CD4-positive, alpha-beta T cell (primary cell): ENCODE measurements at regions not wholly inside any gene's neighbourhood (a gene's known extent, or its start where the extent isn't known, plus 50 kb on each side); places are given as distances from the start of the nearest gene placed in this dataset.

ENCODE experiments used
- ATAC-seq: fragments of 200-7000 bp; cut with Tn5 transposase; one replicate; pipeline ENCODE4 v1.10.0; 2022; ENCODE audit warnings: mild to moderate bottlenecking; ENCODE audit not compliant: poor library complexity
- CTCF ChIA-PET: fragments of 350-600 bp; sonication (Branson Sonifier 250); formaldehyde crosslinking; loops from one replicate; lab custom pipeline; 2021; ENCODE audit warnings: antibody characterized with exemption, inconsistent platforms; lab: Charles Lee
- POLR2A ChIA-PET: fragments of 350-600 bp; sonication (Branson Sonifier 250); formaldehyde crosslinking; loops from one replicate; lab custom pipeline; 2021; ENCODE audit warnings: antibody characterized with exemption, inconsistent platforms; lab: Charles Lee
- DNase-seq, 14 experiments: peaks; one replicate each; pipeline ENCODE4 v3.0.0-alpha.2; 2013 to 2020; ENCODE audit warnings: mixed read lengths in 2 of 14
- H3K27ac ChIP-seq, 2 donors: one replicate each; pipeline versions ENCODE4 v1.5.1 to v1.7.0; 2013; ENCODE audit warnings: low read length in 2 of 2, low read depth in 1 of 2, mild to moderate bottlenecking in 1 of 2
- H3K27me3 ChIP-seq, 2 experiments: 1 replicate in 1 of 2; 2 replicates in 1 of 2; pipeline versions ENCODE4 v1.6.1 to v1.7.0; 2013; ENCODE audit warnings: low read length in 2 of 2, control low read depth in 1 of 2, mild to moderate bottlenecking in 1 of 2, moderate library complexity in 1 of 2; ENCODE audit not compliant: insufficient read depth in 2 of 2, control insufficient read depth in 1 of 2
- H3K36me3 ChIP-seq: one replicate; pipeline ENCODE4 v1.6.1; 2013; ENCODE audit warnings: low read length, control low read depth; ENCODE audit not compliant: insufficient read depth
- H3K4me1 ChIP-seq: one replicate; pipeline ENCODE4 v1.6.1; 2013; ENCODE audit warnings: low read length, control low read depth; ENCODE audit not compliant: insufficient read depth
- H3K4me3 ChIP-seq: one replicate; pipeline ENCODE4 v1.5.1; 2013; ENCODE audit warnings: mild to moderate bottlenecking, low read length, moderate library complexity
- H3K9me3 ChIP-seq, 2 experiments: 1 replicate in 1 of 2; 2 replicates in 1 of 2; pipeline versions ENCODE4 v1.6.1 to v1.7.0; 2013; ENCODE audit warnings: low read length in 2 of 2, mild to moderate bottlenecking in 2 of 2, control low read depth in 1 of 2, moderate library complexity in 1 of 2; ENCODE audit not compliant: control insufficient read depth in 1 of 2, insufficient read depth in 1 of 2
- H3K27ac Mint-ChIP-seq: one replicate; pipeline ENCODE4 v1.8.0; 2020; ENCODE audit warnings: mixed read lengths
- H3K27me3 Mint-ChIP-seq: one replicate; pipeline ENCODE4 v1.8.0; 2021; ENCODE audit warnings: mixed read lengths
- H3K36me3 Mint-ChIP-seq: one replicate; pipeline ENCODE4 v1.8.0; 2021; ENCODE audit warnings: low read depth, mixed read lengths
- H3K4me1 Mint-ChIP-seq: one replicate; pipeline ENCODE4 v1.8.0; 2021; ENCODE audit warnings: low read depth, mixed read lengths
- H3K4me3 Mint-ChIP-seq: one replicate; pipeline ENCODE4 v1.8.0; 2020; ENCODE audit warnings: mild to moderate bottlenecking, mixed read lengths
- H3K9me3 Mint-ChIP-seq: one replicate; pipeline ENCODE4 v1.8.0; 2020; ENCODE audit warnings: mixed read lengths
- CTCF ChIP-seq: fragments of 200-600 bp; IDR thresholded peaks from one replicate; pipeline ENCODE4 v1.8.0; 2022; ENCODE audit warnings: antibody characterized with exemption, mild to moderate bottlenecking
- intact Hi-C, 2 experiments: fragments of 100-400 bp; cut with DNase I in 1 of 2; cut with micrococcal nuclease in 1 of 2; formaldehyde crosslinking; loops; one replicate each; pipeline versions ENCODE4 v1.15.1 to v1.9.0; 2023 to 2025; cut with DNase I, micrococcal nuclease

- no peak for DNase-seq
Observed at GRCh38 chr15:97045666-97046421, 715.3 kb downstream of the NR2F2 start.

GRCh38 chr15:97052513-97052912 lies 722.0 kb downstream of the NR2F2 start:
- peaks cover 0 to 5% of the 10 kb centered on the region in 2 experiments for H3K9me3 ChIP-seq
- ChIA-PET POLR2A (no interaction called here), CTCF (no interaction called here)
- H3K4me3 ChIP-seq: no peak overlapping the region
- Mint-ChIP-seq H3K27me3 (no peaks in the 10 kb centered on the region), H3K4me1 (no peaks in the 10 kb centered on the region), H3K9me3 (peaks cover 8% of the 10 kb centered on the region), H3K36me3 (no peaks in the 10 kb centered on the region), H3K4me3 (no peak overlapping the region), H3K27ac (no peak overlapping the region)
- no peak for TF ChIP-seq CTCF
- no peaks in the 10 kb centered on the region for H3K27me3 ChIP-seq
- ATAC-seq: no peak
- no peaks in the 10 kb centered on the region for H3K36me3 ChIP-seq
- intact Hi-C loops: no loop called here
- H3K4me1 ChIP-seq: no peaks in the 10 kb centered on the region
- H3K27ac ChIP-seq: no peak overlapping the region
- no peak for DNase-seq

More at GRCh38 chr15:97045666-97046421, 715.3 kb downstream of the NR2F2 start:
- Mint-ChIP-seq H3K4me1 (no peaks in the 10 kb centered on the region), H3K4me3 (no peak overlapping the region), H3K27ac (no peak overlapping the region), H3K9me3 (peaks cover 6% of the 10 kb centered on the region), H3K36me3 (no peaks in the 10 kb centered on the region), H3K27me3 (no peaks in the 10 kb centered on the region)
- POLR2A ChIA-PET: interaction anchor here (0.6 kb wide), 1 partner anchor 59 kb away, joined by 3 read pairs; no protein-coding TSS in a partner anchor
- no peaks in the 10 kb centered on the region for H3K4me1 ChIP-seq
- H3K4me3 ChIP-seq: no peak overlapping the region
- H3K36me3 ChIP-seq: no peaks in the 10 kb centered on the region
- CTCF ChIA-PET: interaction anchor here (1.8 kb wide), 1 partner anchor 10 kb away, joined by 6 read pairs; no protein-coding TSS in a partner anchor
- no peak for TF ChIP-seq CTCF
- no peak overlapping the region for H3K27ac ChIP-seq
- intact Hi-C loops: no loop called here
- H3K27me3 ChIP-seq: no peaks in the 10 kb centered on the region
- H3K9me3 ChIP-seq: peaks cover 0 to 4% of the 10 kb centered on the region in 2 experiments
- ATAC-seq: no peak

GRCh38 chr15:97053635-97054034 lies 723.1 kb downstream of the NR2F2 start:
- H3K27me3 Mint-ChIP-seq: no peaks in the 10 kb centered on the region
- no peak overlapping the region for H3K4me3 Mint-ChIP-seq
- H3K4me3 ChIP-seq: no peak overlapping the region
- no peaks in the 10 kb centered on the region for H3K4me1 Mint-ChIP-seq
- no peaks in the 10 kb centered on the region for H3K36me3 ChIP-seq
- no peak overlapping the region for H3K27ac ChIP-seq
- ATAC-seq (no peak), DNase-seq (no peak)
- no peak overlapping the region for H3K27ac Mint-ChIP-seq
- POLR2A ChIA-PET: no interaction called here
- no peaks in the 10 kb centered on the region for H3K36me3 Mint-ChIP-seq
- no peaks in the 10 kb centered on the region for H3K4me1 ChIP-seq
- no peak for TF ChIP-seq CTCF
- intact Hi-C loops: no loop called here
- peaks cover 0 to 5% of the 10 kb centered on the region in 2 experiments for H3K9me3 ChIP-seq
- H3K27me3 ChIP-seq: no peaks in the 10 kb centered on the region
- CTCF ChIA-PET: no interaction called here
- peaks cover 8% of the 10 kb centered on the region for H3K9me3 Mint-ChIP-seq
